Breast epithelium (tissue), 4 donors: ENCODE measurements at regions not wholly inside any gene's neighbourhood (a gene's known extent, or its start where the extent isn't known, plus 50 kb on each side); places are given as distances from the start of the nearest gene placed in this dataset.

Experiments used
- DNase-seq, 2 donors: peaks; one replicate each; pipeline ENCODE4 v3.0.0-alpha.2; 2019; ENCODE audit warnings: low spot score in 2 of 2
- H3K27ac ChIP-seq, 2 donors: fragments of 200-600 bp; sonication (generic) in 1 of 2; one replicate each; pipeline ENCODE4 v1.5.1; 2016 to 2019; ENCODE audit warnings: mild to moderate bottlenecking in 1 of 2
- H3K27me3 ChIP-seq, 2 donors: fragments of 200-600 bp; sonication (generic) in 1 of 2; one replicate each; pipeline versions ENCODE4 v1.5.1 to v1.6.0; 2017 to 2019; ENCODE audit warnings: control low read depth in 1 of 2, mild to moderate bottlenecking in 1 of 2
- H3K36me3 ChIP-seq: fragments of 200-600 bp; one replicate; pipeline ENCODE4 v1.5.1; 2019
- H3K4me1 ChIP-seq, 2 donors: fragments of 200-600 bp; sonication (generic); one replicate each; pipeline ENCODE4 v1.5.1; 2016 to 2019; ENCODE audit warnings: control low read depth in 1 of 2
- H3K4me3 ChIP-seq, 3 donors: fragments of 200-600 bp; sonication (generic); 1 replicate in 2 of 3; 2 replicates in 1 of 3; pipeline ENCODE4 v1.5.1; 2016 to 2019; ENCODE audit warnings: mild to moderate bottlenecking in 3 of 3, moderate library complexity in 2 of 3
- H3K9me3 ChIP-seq, 2 donors: fragments of 200-600 bp; sonication (generic) in 1 of 2; one replicate each; pipeline ENCODE4 v1.5.1; 2016 to 2019; ENCODE audit warnings: control low read depth in 1 of 2
- POLR2A ChIP-seq: fragments of 450-650 bp; IDR thresholded peaks from one replicate; pipeline ENCODE4 v1.6.1; 2016; ENCODE audit warnings: antibody characterized with exemption, mild to moderate bottlenecking, moderate library complexity
- POLR2AphosphoS5 ChIP-seq, 3 donors: sonication (generic); formaldehyde crosslinking; IDR thresholded peaks; one replicate each; pipeline ENCODE4 v1.6.1; 2017; ENCODE audit warnings: antibody characterized with exemption in 3 of 3
- intact Hi-C: fragments of 100-400 bp; cut with DNase I; formaldehyde crosslinking; loops from one replicate; pipeline ENCODE4 v1.15.1; 2023; ENCODE audit warnings: low total_unique reads
- TF ChIP-seq, protein P1 (sequence below), 3 donors: fragments of 450-650 bp; IDR thresholded peaks; one replicate each; pipeline ENCODE4 v1.5.1; 2016 to 2017; ENCODE audit warnings: antibody characterized with exemption in 3 of 3, mild to moderate bottlenecking in 3 of 3, moderate library complexity in 3 of 3

DNA sequence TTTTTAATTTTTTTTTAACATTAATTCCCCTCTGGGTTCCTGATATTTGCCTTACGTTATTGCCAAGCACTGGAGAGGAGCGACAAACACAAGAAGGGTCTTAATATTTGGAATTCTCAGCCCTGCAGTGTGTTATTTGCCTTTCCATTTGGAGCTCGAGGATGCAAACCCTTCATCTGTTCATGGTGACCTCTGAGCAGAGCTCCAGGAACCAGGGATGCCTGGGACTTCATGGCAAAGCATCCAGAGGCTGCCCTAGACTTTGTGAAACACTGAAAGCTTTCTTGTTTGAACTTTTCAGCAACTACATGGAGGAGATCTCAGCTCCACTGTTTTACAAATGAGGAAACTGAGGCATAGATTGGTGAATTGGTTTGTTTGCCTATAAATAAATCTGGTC, 254.2 kb downstream of the CBLN1 start:
- Histone ChIP-seq H3K9me3 (no peaks in the 10 kb centered on the region), H3K27me3 (no peaks in the 10 kb centered on the region), H3K36me3 (no peaks in the 10 kb centered on the region), H3K4me3 (no peak overlapping the region), H3K27ac (no peak overlapping the region), H3K4me1 (no peaks in the 10 kb centered on the region)
- TF ChIP-seq POLR2A = no peak
- no peak for DNase-seq
- intact Hi-C loops = no loop called here

DNA sequence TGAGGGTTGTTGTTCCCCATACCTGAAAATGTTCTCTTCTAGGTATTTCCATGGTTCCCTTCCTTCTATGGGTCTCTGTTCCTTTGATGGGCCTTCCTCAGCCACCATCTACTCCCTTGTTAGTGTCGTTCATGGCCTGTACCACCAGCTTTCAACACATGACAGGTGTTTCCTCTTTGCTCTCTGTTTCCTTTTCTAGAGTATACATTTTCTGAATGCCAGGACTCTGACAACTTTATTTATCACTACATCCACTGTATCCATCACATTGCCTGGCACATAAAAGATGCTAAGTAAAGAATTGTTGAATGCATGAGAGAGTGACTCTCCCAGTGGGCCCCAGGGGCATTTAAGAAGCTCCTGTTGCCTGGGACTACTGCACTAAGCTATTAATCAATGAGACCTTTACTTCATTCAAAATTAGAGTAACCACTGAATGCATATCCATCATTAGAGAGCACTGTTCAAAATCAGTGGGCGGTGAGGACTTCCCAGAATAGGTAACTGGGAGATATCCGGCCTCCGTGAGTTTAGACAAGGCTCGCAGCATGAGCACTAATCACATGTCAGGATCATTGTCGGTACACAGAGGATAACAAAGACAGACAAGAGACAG, 255.0 kb downstream of the CBLN1 start:
- Histone ChIP-seq H3K4me3 (no peak overlapping the region), H3K36me3 (no peaks in the 10 kb centered on the region), H3K27me3 (no peaks in the 10 kb centered on the region), H3K27ac (no peak overlapping the region), H3K4me1 (no peaks in the 10 kb centered on the region), H3K9me3 (no peaks in the 10 kb centered on the region)
- TF ChIP-seq POLR2A (no peak), POLR2AphosphoS5 (IDR thresholded peaks at IDR 0.05) (no peak)
- TF ChIP-seq, protein P1, sequence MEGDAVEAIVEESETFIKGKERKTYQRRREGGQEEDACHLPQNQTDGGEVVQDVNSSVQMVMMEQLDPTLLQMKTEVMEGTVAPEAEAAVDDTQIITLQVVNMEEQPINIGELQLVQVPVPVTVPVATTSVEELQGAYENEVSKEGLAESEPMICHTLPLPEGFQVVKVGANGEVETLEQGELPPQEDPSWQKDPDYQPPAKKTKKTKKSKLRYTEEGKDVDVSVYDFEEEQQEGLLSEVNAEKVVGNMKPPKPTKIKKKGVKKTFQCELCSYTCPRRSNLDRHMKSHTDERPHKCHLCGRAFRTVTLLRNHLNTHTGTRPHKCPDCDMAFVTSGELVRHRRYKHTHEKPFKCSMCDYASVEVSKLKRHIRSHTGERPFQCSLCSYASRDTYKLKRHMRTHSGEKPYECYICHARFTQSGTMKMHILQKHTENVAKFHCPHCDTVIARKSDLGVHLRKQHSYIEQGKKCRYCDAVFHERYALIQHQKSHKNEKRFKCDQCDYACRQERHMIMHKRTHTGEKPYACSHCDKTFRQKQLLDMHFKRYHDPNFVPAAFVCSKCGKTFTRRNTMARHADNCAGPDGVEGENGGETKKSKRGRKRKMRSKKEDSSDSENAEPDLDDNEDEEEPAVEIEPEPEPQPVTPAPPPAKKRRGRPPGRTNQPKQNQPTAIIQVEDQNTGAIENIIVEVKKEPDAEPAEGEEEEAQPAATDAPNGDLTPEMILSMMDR (IDR thresholded peaks at IDR 0.05) = no peak
- no peak for DNase-seq
- intact Hi-C loops = no loop called here

GRCh38 chr16:49024896-49025295, 256.7 kb downstream of the CBLN1 start:
- TF ChIP-seq POLR2AphosphoS5 (IDR thresholded peaks at IDR 0.05) (no peak), POLR2A (no peak)
- TF ChIP-seq, protein P1 (IDR thresholded peaks at IDR 0.05) = no peak
- intact Hi-C loops = no loop called here
- Histone ChIP-seq H3K4me3 (no peak overlapping the region), H3K4me1 (no peaks in the 10 kb centered on the region), H3K9me3 (no peaks in the 10 kb centered on the region), H3K27ac (no peak overlapping the region), H3K36me3 (no peaks in the 10 kb centered on the region), H3K27me3 (no peaks in the 10 kb centered on the region)
- no peak for DNase-seq

- no peak for DNase-seq
- no peak overlapping the region for H3K27ac ChIP-seq
- H3K4me1 ChIP-seq = no peaks in the 10 kb centered on the region
- TF ChIP-seq, protein P1 (IDR thresholded peaks at IDR 0.05) = no peak
- TF ChIP-seq POLR2A (no peak), POLR2AphosphoS5 (IDR thresholded peaks at IDR 0.05) (no peak)
- no peaks in the 10 kb centered on the region for H3K27me3 ChIP-seq
- H3K36me3 ChIP-seq = no peaks in the 10 kb centered on the region
- intact Hi-C loops = no loop called here
- H3K4me3 ChIP-seq = no peak overlapping the region
- no peaks in the 10 kb centered on the region for H3K9me3 ChIP-seq
These were observed 257.6 kb downstream of the CBLN1 start for GRCh38 chr16:49024016-49024415.

- no peaks in the 10 kb centered on the region for H3K9me3 ChIP-seq
- no peaks in the 10 kb centered on the region for H3K36me3 ChIP-seq
- H3K4me3 ChIP-seq = no peak overlapping the region
- H3K27ac ChIP-seq = no peak overlapping the region
- H3K4me1 ChIP-seq = no peaks in the 10 kb centered on the region
- intact Hi-C loops = no loop called here
- no peak for DNase-seq
- TF ChIP-seq, protein P1 (IDR thresholded peaks at IDR 0.05) = no peak
- TF ChIP-seq POLR2A (no peak), POLR2AphosphoS5 (IDR thresholded peaks at IDR 0.05) (no peak)
- no peaks in the 10 kb centered on the region for H3K27me3 ChIP-seq
These were observed 258.6 kb downstream of the CBLN1 start for GRCh38 chr16:49023050-49023449.
